Transverse colon (tissue), 4 donors: ENCODE measurements at regions not wholly inside any gene's neighbourhood (a gene's known extent, or its start where the extent isn't known, plus 50 kb on each side); places are given as distances from the start of the nearest gene placed in this dataset.

Source experiments
- CTCF ChIP-seq, 5 experiments: fragments of 200-600 bp in 3 of 5; fragments of 450-650 bp in 2 of 5; sonication (generic) in 3 of 5; IDR thresholded peaks; 1 replicate in 2 of 5; 2 replicates in 3 of 5; pipeline ENCODE4 v1.5.1; 2016 to 2017; ENCODE audit warnings: antibody characterized with exemption in 5 of 5, inconsistent platforms in 3 of 5, mild to moderate bottlenecking in 2 of 5, moderate library complexity in 1 of 5
- EP300 ChIP-seq: sonication (generic); formaldehyde crosslinking; IDR thresholded peaks from one replicate; pipeline ENCODE4 v1.6.1; 2017; ENCODE audit warnings: antibody characterized with exemption, low read depth
- POLR2A ChIP-seq: fragments of 450-650 bp; IDR thresholded peaks from one replicate; pipeline ENCODE4 v1.6.1; 2016; ENCODE audit warnings: antibody characterized with exemption, mild to moderate bottlenecking, moderate library complexity
- POLR2AphosphoS5 ChIP-seq, 3 donors: sonication (generic); formaldehyde crosslinking; IDR thresholded peaks; one replicate each; pipeline ENCODE4 v1.6.1; 2016; ENCODE audit warnings: antibody characterized with exemption in 3 of 3

- no peak for TF ChIP-seq EP300
- no peak for TF ChIP-seq CTCF (IDR thresholded peaks at IDR 0.05)
- no peak for TF ChIP-seq POLR2A
- TF ChIP-seq POLR2AphosphoS5 (IDR thresholded peaks at IDR 0.05): no peak
Measured at GRCh38 chr6:165956874-165957273, 210.8 kb downstream of the TBXT start.
